ENCODE measurements at regions not wholly inside any gene's neighbourhood (a gene's known extent, or its start where the extent isn't known, plus 50 kb on each side); places are given as distances from the start of the nearest gene placed in this dataset.
A peak's percentile ranks its signal among the peaks of the same experiment; 100 is the strongest.

- TF ChIP-seq CTCF (IDR thresholded peaks at IDR 0.05; ENCODE audit: low read depth, low read length) = no peak
- Histone ChIP-seq H3K4me3 (no peak overlapping the region), H3K9me3 (ENCODE audit: low read depth) (no peaks in the 10 kb centered on the region), H3K27me3 (no peaks in the 10 kb centered on the region), H3K36me3 (no peaks in the 10 kb centered on the region), H3K27ac (no peak overlapping the region), H3K4me1 (ENCODE audit: low read depth) (no peaks in the 10 kb centered on the region)
- DNase-seq (ENCODE audit: low read depth in 1 of 2, low spot score in 1 of 2) = no peak
Observed at GRCh38 chr9:17083258-17083657, 51.6 kb upstream of the CNTLN start.

GRCh38 chr9:17082343-17083064 is 52.3 kb upstream of the CNTLN start:
- no peaks in the 10 kb centered on the region for H3K36me3 ChIP-seq
- H3K9me3 ChIP-seq (ENCODE audit: low read depth) = no peaks in the 10 kb centered on the region
- no peak overlapping the region for H3K4me3 ChIP-seq
- DNase-seq (ENCODE audit: low read depth in 1 of 2, low spot score in 1 of 2) = peak; percentile 62 to 64
- H3K27ac ChIP-seq = no peak overlapping the region
- TF ChIP-seq CTCF (IDR thresholded peaks at IDR 0.05; ENCODE audit: low read depth, low read length) = peak; percentile 22
- H3K27me3 ChIP-seq = no peaks in the 10 kb centered on the region
- H3K4me1 ChIP-seq (ENCODE audit: low read depth) = no peaks in the 10 kb centered on the region

GRCh38 chr9:17081814-17082213 is 53.0 kb upstream of the CNTLN start:
- Histone ChIP-seq H3K27me3 (no peaks in the 10 kb centered on the region), H3K4me1 (ENCODE audit: low read depth) (no peaks in the 10 kb centered on the region), H3K27ac (no peak overlapping the region), H3K36me3 (no peaks in the 10 kb centered on the region), H3K4me3 (no peak overlapping the region), H3K9me3 (ENCODE audit: low read depth) (no peaks in the 10 kb centered on the region)
- TF ChIP-seq CTCF (IDR thresholded peaks at IDR 0.05; ENCODE audit: low read depth, low read length) = no peak
- no peak for DNase-seq (ENCODE audit: low read depth in 1 of 2, low spot score in 1 of 2)

- H3K4me3 ChIP-seq = no peak overlapping the region
- no peak for DNase-seq (ENCODE audit: low read depth in 1 of 2, low spot score in 1 of 2)
- TF ChIP-seq CTCF (IDR thresholded peaks at IDR 0.05; ENCODE audit: low read depth, low read length) = no peak
Observed at GRCh38 chr9:17081351-17081750, 53.5 kb upstream of the CNTLN start.

GRCh38 chr9:17075758-17076485 is 58.9 kb upstream of the CNTLN start:
- Histone ChIP-seq H3K36me3 (no peaks in the 10 kb centered on the region), H3K9me3 (ENCODE audit: low read depth) (no peaks in the 10 kb centered on the region), H3K27ac (no peak overlapping the region), H3K4me1 (ENCODE audit: low read depth) (no peaks in the 10 kb centered on the region), H3K4me3 (no peak overlapping the region), H3K27me3 (no peaks in the 10 kb centered on the region)
- DNase-seq (ENCODE audit: low read depth in 1 of 2, low spot score in 1 of 2) = peak in 1 of 2 donors; percentile 4
- no peak for TF ChIP-seq CTCF (IDR thresholded peaks at IDR 0.05; ENCODE audit: low read depth, low read length)

More at GRCh38 chr9:17081351-17081750, 53.5 kb upstream of the CNTLN start:
- no peaks in the 10 kb centered on the region for H3K36me3 ChIP-seq
- H3K27ac ChIP-seq = no peak overlapping the region
- no peaks in the 10 kb centered on the region for H3K4me1 ChIP-seq (ENCODE audit: low read depth)
- H3K9me3 ChIP-seq (ENCODE audit: low read depth) = no peaks in the 10 kb centered on the region
- no peaks in the 10 kb centered on the region for H3K27me3 ChIP-seq

Measured in cardiac muscle cell (in vitro differentiated cells and primary cell).